IMR-90 (cell line): ENCODE measurements at regions not wholly inside any gene's neighbourhood (a gene's known extent, or its start where the extent isn't known, plus 50 kb on each side); places are given as distances from the start of the nearest gene placed in this dataset.
"Not testable (repeated sequence)": the region's sequence is repeated elsewhere in the genome, so short reads cannot be mapped to it uniquely, and the experiment has no call there.

Source experiments
- ATAC-seq: fragments of 200-7000 bp; cut with Tn5 transposase; 2 replicates; pipeline ENCODE4 v1.9.1; 2020; ENCODE audit warnings: low read depth, mild to moderate bottlenecking, moderate library complexity
- BruUV-seq: library from RNA; stranded (reverse); fragments of 400-500 nt; replicated peaks from 2 replicates; lab custom pipeline; 2021; lab: Mats Ljungman, UMichigan
- CTCF ChIA-PET: fragments of 300-600 bp; formaldehyde crosslinking; extraction: SDS; loops from one replicate; lab custom pipeline; 2021; ENCODE audit warnings: antibody characterized with exemption; lab: Yijun Ruan, JAX
- POLR2A ChIA-PET: fragments of 300-600 bp; sonication (Branson Sonifier 250); formaldehyde crosslinking; loops from one replicate; lab custom pipeline; 2022; ENCODE audit warnings: antibody characterized with exemption; ENCODE audit not compliant: unreplicated experiment; lab: Charles Lee
- DNase-seq: peaks from one replicate; pipeline ENCODE4 v3.0.0; 2013
- H2AFZ ChIP-seq: replicated peaks from 2 replicates; pipeline ENCODE3; 2013; ENCODE audit warnings: low read length, mild to moderate bottlenecking; ENCODE audit not compliant: poor library complexity
- H2AK5ac ChIP-seq: 2 replicates; pipeline ENCODE4 v1.6.1; 2013; ENCODE audit warnings: low read depth, low read length, inconsistent platforms
- H2AK9ac ChIP-seq: replicated peaks from 2 replicates; pipeline ENCODE3; 2013; ENCODE audit warnings: mild to moderate bottlenecking, low read depth, low read length, moderate library complexity; ENCODE audit not compliant: poor library complexity
- H2BK120ac ChIP-seq: 2 replicates; pipeline ENCODE4 v1.6.1; 2013; ENCODE audit warnings: low read depth, low read length, inconsistent platforms
- H2BK15ac ChIP-seq: 3 replicates; pipeline ENCODE4 v1.6.1; 2013; ENCODE audit warnings: low read depth, low read length, inconsistent platforms
- H2BK20ac ChIP-seq: 2 replicates; pipeline ENCODE4 v1.6.1; 2013; ENCODE audit warnings: low read depth, mild to moderate bottlenecking, inconsistent platforms, low read length, moderate library complexity
- H2BK5ac ChIP-seq: 2 replicates; pipeline ENCODE4 v1.6.1; 2013; ENCODE audit warnings: mild to moderate bottlenecking, low read depth, low read length, inconsistent platforms; ENCODE audit not compliant: poor library complexity, severe bottlenecking
- H3K14ac ChIP-seq: replicated peaks from 2 replicates; pipeline ENCODE4 v1.6.1; 2013; ENCODE audit warnings: low read depth, low read length, inconsistent platforms
- H3K18ac ChIP-seq: 2 replicates; pipeline ENCODE4 v1.6.1; 2013; ENCODE audit warnings: low read depth, low read length, control low read depth
- H3K23ac ChIP-seq: 2 replicates; pipeline ENCODE4 v1.6.1; 2013; ENCODE audit warnings: low read depth, low read length, inconsistent platforms
- H3K27ac ChIP-seq: 2 replicates; pipeline ENCODE4 v1.5.1; 2013; ENCODE audit warnings: mild to moderate bottlenecking, control low read depth, low read length; ENCODE audit not compliant: insufficient read depth
- H3K27me3 ChIP-seq: 2 replicates; pipeline ENCODE4 v1.6.1; 2013; ENCODE audit warnings: low read length; ENCODE audit not compliant: control insufficient read depth, insufficient read depth
- H3K36me3 ChIP-seq: 2 replicates; pipeline ENCODE4 v1.6.1; 2013; ENCODE audit warnings: low read length, mixed read lengths; ENCODE audit not compliant: control insufficient read depth, insufficient read depth
- H3K4ac ChIP-seq: 2 replicates; pipeline ENCODE4 v1.6.1; 2013; ENCODE audit warnings: low read depth, low read length, inconsistent platforms
- H3K4me1 ChIP-seq: 2 replicates; pipeline ENCODE4 v1.6.1; 2013; ENCODE audit warnings: low read length, mixed read lengths; ENCODE audit not compliant: control insufficient read depth, insufficient read depth
- H3K4me2 ChIP-seq: 2 replicates; pipeline ENCODE4 v1.6.1; 2013; ENCODE audit warnings: low read depth, mild to moderate bottlenecking, control low read depth, low read length, moderate library complexity
- H3K4me3 ChIP-seq: 2 replicates; pipeline ENCODE4 v1.5.1; 2013; ENCODE audit warnings: low read depth, mild to moderate bottlenecking, control low read depth, low read length, moderate library complexity; ENCODE audit not compliant: insufficient read depth
- H3K56ac ChIP-seq: 2 replicates; pipeline ENCODE4 v1.6.1; 2013; ENCODE audit warnings: low read length, inconsistent platforms; ENCODE audit not compliant: insufficient read depth; ENCODE audit errors: extremely low read depth
- H3K79me1 ChIP-seq, 2 experiments: 2 replicates each; pipeline ENCODE4 v1.6.1; 2013; ENCODE audit warnings: low read length in 2 of 2, inconsistent platforms in 1 of 2, low read depth in 1 of 2
- H3K9ac ChIP-seq: 2 replicates; pipeline ENCODE4 v1.6.1; 2013; ENCODE audit warnings: low read depth, low read length, control low read depth
- H3K9me1 ChIP-seq: 2 replicates; pipeline ENCODE4 v1.6.1; 2013; ENCODE audit warnings: low read length, inconsistent platforms; ENCODE audit not compliant: insufficient read depth
- H3K9me3 ChIP-seq: 2 replicates; pipeline ENCODE4 v1.6.1; 2013; ENCODE audit warnings: low read length; ENCODE audit not compliant: control insufficient read depth, insufficient read depth
- H4K20me1 ChIP-seq: 2 replicates; pipeline ENCODE4 v1.6.1; 2013; ENCODE audit warnings: low read length, inconsistent platforms; ENCODE audit not compliant: insufficient read depth
- H4K5ac ChIP-seq: 2 replicates; pipeline ENCODE4 v1.6.1; 2013; ENCODE audit warnings: mild to moderate bottlenecking, low read depth, low read length, control low read depth
- H4K8ac ChIP-seq, 2 experiments: 2 replicates each; pipeline ENCODE4 v1.6.1; 2013; ENCODE audit warnings: low read depth in 2 of 2, low read length in 2 of 2, control low read depth in 1 of 2, inconsistent platforms in 1 of 2
- H4K91ac ChIP-seq: 2 replicates; pipeline ENCODE4 v1.6.1; 2013; ENCODE audit warnings: low read depth, low read length, inconsistent platforms; ENCODE audit not compliant: insufficient read depth
- WGBS, 2 experiments: methylation state at CpG; one replicate each; pipeline versions ENCODE4 v1.1.5 to v1.1.7; 2013; ENCODE audit warnings: missing lambda C conversion rate in 2 of 2; ENCODE audit not compliant: insufficient read length in 1 of 2; ENCODE audit errors: extremely low coverage in 2 of 2; 5-methylcytosine and 5-hydroxymethylcytosine counted together
- dilution Hi-C: fragments of 300-500 bp; cut with HindIII; formaldehyde crosslinking; loops from one replicate; pipeline ENCODE4 v1.14.3; 2018; ENCODE audit warnings: low sequenced_read_pairs; ENCODE audit not compliant: unreplicated experiment
- in situ Hi-C: fragments of 300-500 bp; cut with MboI; formaldehyde crosslinking; loops from 3 replicates; pipeline ENCODE4 v1.14.3; 2019; ENCODE audit warnings: low sequenced_read_pairs, inconsistent platforms, mixed read lengths
- intact Hi-C: fragments of 100-400 bp; cut with micrococcal nuclease; formaldehyde crosslinking; loops from 2 replicates; pipeline ENCODE4 v1.10.0; 2022

GRCh38 chr5:102098606-102099005, 197.5 kb downstream of the SLCO4C1 start:
- H3K56ac ChIP-seq, BruUV-seq, H3K79me1 ChIP-seq, H2AK5ac ChIP-seq, H3K4me1 ChIP-seq, H2AFZ ChIP-seq, H2BK120ac ChIP-seq, intact Hi-C loops, H3K4ac ChIP-seq, ATAC-seq, H3K36me3 ChIP-seq, H3K18ac ChIP-seq, H4K5ac ChIP-seq, H3K9ac ChIP-seq, H3K27me3 ChIP-seq, H3K23ac ChIP-seq, dilution Hi-C loops, H3K9me3 ChIP-seq, H4K91ac ChIP-seq, POLR2A ChIA-PET, H2BK20ac ChIP-seq, H3K4me2 ChIP-seq, H3K4me3 ChIP-seq, H4K20me1 ChIP-seq, H3K14ac ChIP-seq, CTCF ChIA-PET, H2BK5ac ChIP-seq, H3K9me1 ChIP-seq, H4K8ac ChIP-seq, H2AK9ac ChIP-seq, H3K27ac ChIP-seq, H2BK15ac ChIP-seq, in situ Hi-C loops, DNase-seq: not testable (repeated sequence)
- WGBS, 2 experiments, result 83% methylated on average over 1 of the region's 3 CpGs; no CpG with 5 or more reads in 1 of the 2 experiments
